Left hindlimb (tissue), 1 donor: ENCODE measurements at regions not wholly inside any gene's neighbourhood (a gene's known extent, or its start where the extent isn't known, plus 50 kb on each side); places are given as distances from the start of the nearest gene placed in this dataset.

Experiments
- DNase-seq: peaks from one replicate; pipeline ENCODE4 v3.0.0-alpha.2; 2018

GRCh38 chr2:172232708-172233396 lies 130.2 kb upstream of the DLX2 start:
- DNase-seq, result no peak

- peak; percentile 48 for DNase-seq
Measured at GRCh38 chr2:172233987-172234715, 131.5 kb upstream of the DLX2 start.

- DNase-seq, result no peak
Measured at GRCh38 chr2:172234716-172235691, 132.3 kb upstream of the DLX2 start.

- no peak for DNase-seq
Measured at GRCh38 chr2:172239944-172240590, 137.4 kb upstream of the DLX2 start.

GRCh38 chr2:172241222-172241621 lies 138.5 kb upstream of the DLX2 start:
- no peak for DNase-seq

GRCh38 chr2:172242471-172242870 lies 139.8 kb upstream of the DLX2 start:
- no peak for DNase-seq

- no peak for DNase-seq
Measured at GRCh38 chr2:172242961-172243360, 140.3 kb upstream of the DLX2 start.

- DNase-seq, result no peak
Measured at GRCh38 chr2:172244419-172245130, 141.9 kb upstream of the DLX2 start.

GRCh38 chr2:172246649-172247048 lies 143.9 kb upstream of the DLX2 start:
- DNase-seq, result no peak

GRCh38 chr2:172247203-172247602 lies 144.5 kb upstream of the DLX2 start:
- DNase-seq, result no peak

GRCh38 chr2:172248381-172248780 lies 145.7 kb upstream of the DLX2 start:
- DNase-seq, result no peak

GRCh38 chr2:172248785-172249187 lies 146.1 kb upstream of the DLX2 start:
- no peak for DNase-seq

GRCh38 chr2:172249334-172249733 lies 146.6 kb upstream of the DLX2 start:
- DNase-seq, result no peak

GRCh38 chr2:172249986-172250385 lies 147.3 kb upstream of the DLX2 start:
- no peak for DNase-seq

- DNase-seq, result no peak
Measured at GRCh38 chr2:172251231-172251630, 148.5 kb upstream of the DLX2 start.

GRCh38 chr2:172252154-172252553 lies 149.5 kb upstream of the DLX2 start:
- DNase-seq, result no peak

GRCh38 chr2:172253190-172254052 lies 150.7 kb upstream of the DLX2 start:
- peak; percentile 68 for DNase-seq

- peak; percentile 58 for DNase-seq
Measured at GRCh38 chr2:172256886-172257285, 154.2 kb upstream of the DLX2 start.

- no peak for DNase-seq
Measured at GRCh38 chr2:172259827-172260226, 157.1 kb upstream of the DLX2 start.

GRCh38 chr2:172260336-172260735 lies 157.6 kb upstream of the DLX2 start:
- no peak for DNase-seq

- no peak for DNase-seq
Measured at GRCh38 chr2:172261292-172261691, 158.6 kb upstream of the DLX2 start.
